ENCODE measurements at regions not wholly inside any gene's neighbourhood (a gene's known extent, or its start where the extent isn't known, plus 50 kb on each side); places are given as distances from the start of the nearest gene placed in this dataset.
A peak's percentile ranks its signal among the peaks of the same experiment; 100 is the strongest.
"Not testable (repeated sequence)": the region's sequence is repeated elsewhere in the genome, so short reads cannot be mapped to it uniquely, and the experiment has no call there.

GRCh38 chr9:33660772-33661171 lies 134.6 kb upstream of the PRSS3 start:
- intact Hi-C loops (cut with DNase I; ENCODE audit: low total_unique reads), result no loop called here
- Histone ChIP-seq H3K27ac (no peak overlapping the region), H3K36me3 (ENCODE audit: low read depth, missing control alignments) (no peaks in the 10 kb centered on the region), H3K4me3 (no peak overlapping the region), H3K9me3 (no peaks in the 10 kb centered on the region), H3K27me3 (no peaks in the 10 kb centered on the region), H3K4me1 (no peaks in the 10 kb centered on the region)
- no peak for DNase-seq
- TF ChIP-seq POLR2A (IDR thresholded peaks at IDR 0.05), result no peak
- TF ChIP-seq, protein P1, sequence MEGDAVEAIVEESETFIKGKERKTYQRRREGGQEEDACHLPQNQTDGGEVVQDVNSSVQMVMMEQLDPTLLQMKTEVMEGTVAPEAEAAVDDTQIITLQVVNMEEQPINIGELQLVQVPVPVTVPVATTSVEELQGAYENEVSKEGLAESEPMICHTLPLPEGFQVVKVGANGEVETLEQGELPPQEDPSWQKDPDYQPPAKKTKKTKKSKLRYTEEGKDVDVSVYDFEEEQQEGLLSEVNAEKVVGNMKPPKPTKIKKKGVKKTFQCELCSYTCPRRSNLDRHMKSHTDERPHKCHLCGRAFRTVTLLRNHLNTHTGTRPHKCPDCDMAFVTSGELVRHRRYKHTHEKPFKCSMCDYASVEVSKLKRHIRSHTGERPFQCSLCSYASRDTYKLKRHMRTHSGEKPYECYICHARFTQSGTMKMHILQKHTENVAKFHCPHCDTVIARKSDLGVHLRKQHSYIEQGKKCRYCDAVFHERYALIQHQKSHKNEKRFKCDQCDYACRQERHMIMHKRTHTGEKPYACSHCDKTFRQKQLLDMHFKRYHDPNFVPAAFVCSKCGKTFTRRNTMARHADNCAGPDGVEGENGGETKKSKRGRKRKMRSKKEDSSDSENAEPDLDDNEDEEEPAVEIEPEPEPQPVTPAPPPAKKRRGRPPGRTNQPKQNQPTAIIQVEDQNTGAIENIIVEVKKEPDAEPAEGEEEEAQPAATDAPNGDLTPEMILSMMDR (IDR thresholded peaks at IDR 0.05), result no peak
- 73 to 75% methylated on average over 3 of the region's 3 CpGs for WGBS, 2 donors

- WGBS, 2 donors, result 78 to 79% methylated on average over 3 of the region's 3 CpGs
- intact Hi-C loops (cut with DNase I; ENCODE audit: low total_unique reads), result no loop called here
- no peak for DNase-seq
Observed at GRCh38 chr9:33661176-33661575, 134.2 kb upstream of the PRSS3 start.

DNA sequence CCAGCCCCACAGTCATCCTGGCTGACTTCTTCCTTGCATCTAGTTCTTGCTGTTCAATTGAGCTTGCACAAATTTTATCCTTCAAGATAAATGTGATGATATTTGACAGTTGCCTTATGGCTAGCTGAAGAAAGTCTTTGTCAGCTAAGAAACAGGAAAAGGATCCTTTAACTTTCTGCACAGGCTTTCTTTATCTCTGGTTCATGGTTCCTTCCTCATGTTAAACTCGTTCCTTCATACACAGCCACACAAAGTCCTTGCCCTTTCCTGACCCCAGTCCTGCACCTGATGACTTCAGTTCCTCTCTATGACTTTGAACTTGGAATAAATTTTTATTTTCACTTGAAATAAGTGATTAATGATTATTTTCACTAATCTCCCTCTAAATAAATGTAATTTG lies 132.5 kb upstream of the PRSS3 start:
- Histone ChIP-seq H3K27me3 (no peaks in the 10 kb centered on the region), H3K4me3 (no peak overlapping the region), H3K27ac (no peak overlapping the region), H3K36me3 (ENCODE audit: low read depth, missing control alignments) (no peaks in the 10 kb centered on the region), H3K4me1 (no peaks in the 10 kb centered on the region), H3K9me3 (no peaks in the 10 kb centered on the region)
- TF ChIP-seq POLR2A (IDR thresholded peaks at IDR 0.05), result no peak
- TF ChIP-seq, protein P1 (IDR thresholded peaks at IDR 0.05), result no peak
- intact Hi-C loops (cut with DNase I; ENCODE audit: low total_unique reads), result no loop called here
- 37 to 38% methylated on average over 1 of the region's 1 CpG for WGBS, 2 donors
- no peak for DNase-seq

More at GRCh38 chr9:33661176-33661575, 134.2 kb upstream of the PRSS3 start:
- H3K27me3 ChIP-seq, result no peaks in the 10 kb centered on the region
- no peak overlapping the region for H3K27ac ChIP-seq
- H3K9me3 ChIP-seq, result no peaks in the 10 kb centered on the region
- no peaks in the 10 kb centered on the region for H3K36me3 ChIP-seq (ENCODE audit: low read depth, missing control alignments)
- no peaks in the 10 kb centered on the region for H3K4me1 ChIP-seq
- H3K4me3 ChIP-seq, result no peak overlapping the region
- TF ChIP-seq POLR2A (IDR thresholded peaks at IDR 0.05), result no peak
- TF ChIP-seq, protein P1 (IDR thresholded peaks at IDR 0.05), result no peak

GRCh38 chr9:33676194-33676745 lies 119.1 kb upstream of the PRSS3 start:
- DNase-seq; H3K27me3 ChIP-seq; H3K36me3 ChIP-seq (ENCODE audit: low read depth, missing control alignments); H3K4me1 ChIP-seq; H3K9me3 ChIP-seq; intact Hi-C loops (cut with DNase I; ENCODE audit: low total_unique reads): not testable (repeated sequence)
- Histone ChIP-seq H3K27ac (peak overlapping the region; percentile 78 to 86), H3K4me3 (peak overlapping the region; percentile 55 to 76)
- 22 to 31% methylated on average over 8 of the region's 8 CpGs for WGBS, 2 donors

GRCh38 chr9:33676746-33677505 lies 118.4 kb upstream of the PRSS3 start:
- DNase-seq, result peak; percentile 64
- Histone ChIP-seq H3K4me1 (no peaks in the 10 kb centered on the region), H3K27me3 (no peaks in the 10 kb centered on the region), H3K9me3 (no peaks in the 10 kb centered on the region), H3K36me3 (ENCODE audit: low read depth, missing control alignments) (no peaks in the 10 kb centered on the region), H3K4me3 (peak overlapping the region; percentile 55 to 76), H3K27ac (peak overlapping the region; percentile 78 to 86)
- TF ChIP-seq POLR2A (IDR thresholded peaks at IDR 0.05), result no peak
- TF ChIP-seq, protein P1 (IDR thresholded peaks at IDR 0.05), result no peak
- intact Hi-C loops (cut with DNase I; ENCODE audit: low total_unique reads), result no loop called here
- whole genome bisulfite sequencing, 2 donors, result 0 to 2% methylated on average over 37 to 68 of the region's 78 CpGs

All from testis (tissue), 2 donors.